ENCODE measurements at regions not wholly inside any gene's neighbourhood (a gene's known extent, or its start where the extent isn't known, plus 50 kb on each side); places are given as distances from the start of the nearest gene placed in this dataset.

DNA sequence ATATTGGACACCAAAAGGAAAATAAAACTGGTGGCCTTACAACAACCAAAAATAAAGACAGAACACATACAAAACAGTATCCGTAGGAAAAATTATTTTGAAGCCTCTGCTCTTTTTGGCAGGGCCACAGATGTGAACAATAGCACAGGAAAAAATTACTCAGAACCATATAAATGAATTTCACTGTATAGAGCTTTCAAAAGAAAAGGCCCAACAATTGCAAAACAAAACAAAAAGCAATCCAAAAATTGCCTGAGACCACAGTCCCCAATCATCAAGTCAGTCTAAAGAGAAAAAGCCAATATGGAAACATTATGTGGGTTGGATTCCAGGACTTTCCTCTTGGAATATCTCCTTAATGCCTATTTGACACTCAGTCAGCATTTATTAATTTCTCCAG, 243.8 kb downstream of the CEMIP2 start:
- dilution Hi-C loops (cut with MboI; ENCODE audit: extremely low pct_ligation_motif_present, low sequenced_read_pairs) (no loop called here), intact Hi-C loops (cut with micrococcal nuclease) (no loop called here)
- Histone ChIP-seq H3K36me3 (ENCODE audit: control insufficient read depth in 2 of 2, extremely low read depth in 1 of 2, insufficient read depth in 2 of 2, low read length in 2 of 2) (no peaks in the 10 kb centered on the region), H4K20me1 (replicated peaks; ENCODE audit: control insufficient read depth, extremely low read depth, insufficient read depth, low read length) (no peaks in the 10 kb centered on the region), H3K27ac (ENCODE audit: insufficient read depth, low read depth, low read length) (no peak overlapping the region), H2AFZ (ENCODE audit: low read depth, low read length) (no peak overlapping the region), H3K9ac (replicated peaks; ENCODE audit: extremely low read depth, insufficient read depth, low read length) (no peak overlapping the region), H3K27me3 (ENCODE audit: control insufficient read depth in 2 of 2, insufficient read depth in 2 of 2, low read length in 2 of 2) (no peaks in the 10 kb centered on the region), H3K4me3 (replicated peaks in 1 of 3; ENCODE audit: insufficient read depth in 1 of 3, low read depth in 1 of 3, low read length in 3 of 3) (no peak overlapping the region), H3K4me2 (ENCODE audit: insufficient read depth, low read length) (no peak overlapping the region), H3K4me1 (ENCODE audit: control insufficient read depth, extremely low read depth, insufficient read depth, low read length) (no peaks in the 10 kb centered on the region), H3K79me2 (ENCODE audit: control insufficient read depth, insufficient read depth, low read length) (no peaks in the 10 kb centered on the region), H3K9me3 (replicated peaks; ENCODE audit: control insufficient read depth, insufficient read depth, low read length) (no peaks in the 10 kb centered on the region), H3K9me1 (replicated peaks; ENCODE audit: control insufficient read depth, extremely low read depth, insufficient read depth, low read length) (no peaks in the 10 kb centered on the region)
- BruUV-seq (replicated peaks): no TSS peak
- ChIA-PET CTCF (no interaction called here), POLR2A (no interaction called here)
- no peak for DNase-seq (ENCODE audit: low read depth, low spot score)
- no peak for TF ChIP-seq EZH2 (IDR thresholded peaks at IDR 0.05; ENCODE audit: borderline replicate concordance, low read depth, low read length, severe bottlenecking)
- FAIRE-seq: no peak

DNA sequence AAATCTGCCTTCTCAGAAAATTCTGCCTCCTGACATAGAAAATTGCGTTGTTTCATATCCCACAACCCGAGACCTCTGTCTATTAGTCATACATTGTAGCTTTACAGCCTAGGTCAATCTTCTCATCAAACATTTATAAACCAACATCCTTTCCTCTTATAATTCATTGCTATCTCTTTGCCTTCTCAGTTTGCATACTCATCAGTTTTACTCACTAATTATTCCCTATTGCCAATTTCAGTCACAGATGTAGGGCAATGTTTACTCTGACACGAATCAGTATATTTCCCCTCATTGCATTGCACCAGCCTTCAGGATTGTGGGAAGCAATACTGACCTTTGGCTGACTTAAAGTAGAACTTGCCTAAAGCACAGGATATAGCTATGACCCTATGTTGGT, 247.2 kb downstream of the CEMIP2 start:
- TF ChIP-seq MYC (IDR thresholded peaks at IDR 0.05; ENCODE audit: low read depth, low read length): no peak
- TF ChIP-seq, protein P1, sequence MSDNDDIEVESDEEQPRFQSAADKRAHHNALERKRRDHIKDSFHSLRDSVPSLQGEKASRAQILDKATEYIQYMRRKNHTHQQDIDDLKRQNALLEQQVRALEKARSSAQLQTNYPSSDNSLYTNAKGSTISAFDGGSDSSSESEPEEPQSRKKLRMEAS (IDR thresholded peaks at IDR 0.05; ENCODE audit: insufficient read depth, insufficient read length): no peak
- DNase-seq (ENCODE audit: low read depth, low spot score) (no peak), FAIRE-seq (no peak)
- Histone ChIP-seq H3K36me3 (ENCODE audit: control insufficient read depth in 2 of 2, extremely low read depth in 1 of 2, insufficient read depth in 2 of 2, low read length in 2 of 2) (no peaks in the 10 kb centered on the region), H3K9me3 (replicated peaks; ENCODE audit: control insufficient read depth, insufficient read depth, low read length) (no peaks in the 10 kb centered on the region), H3K4me1 (ENCODE audit: control insufficient read depth, extremely low read depth, insufficient read depth, low read length) (no peaks in the 10 kb centered on the region), H4K20me1 (replicated peaks; ENCODE audit: control insufficient read depth, extremely low read depth, insufficient read depth, low read length) (no peaks in the 10 kb centered on the region), H3K4me2 (ENCODE audit: insufficient read depth, low read length) (no peak overlapping the region), H3K27ac (ENCODE audit: insufficient read depth, low read depth, low read length) (no peak overlapping the region), H3K79me2 (ENCODE audit: control insufficient read depth, insufficient read depth, low read length) (no peaks in the 10 kb centered on the region), H2AFZ (ENCODE audit: low read depth, low read length) (no peak overlapping the region), H3K27me3 (ENCODE audit: control insufficient read depth in 2 of 2, insufficient read depth in 2 of 2, low read length in 2 of 2) (no peaks in the 10 kb centered on the region), H3K4me3 (replicated peaks in 1 of 3; ENCODE audit: insufficient read depth in 1 of 3, low read depth in 1 of 3, low read length in 3 of 3) (no peak overlapping the region), H3K9me1 (replicated peaks; ENCODE audit: control insufficient read depth, extremely low read depth, insufficient read depth, low read length) (no peaks in the 10 kb centered on the region), H3K9ac (replicated peaks; ENCODE audit: extremely low read depth, insufficient read depth, low read length) (no peak overlapping the region)
- ChIA-PET POLR2A (no interaction called here), CTCF (no interaction called here)
- dilution Hi-C loops (cut with MboI; ENCODE audit: extremely low pct_ligation_motif_present, low sequenced_read_pairs): no loop called here
- BruUV-seq (replicated peaks): no TSS peak
- intact Hi-C loops (cut with micrococcal nuclease): no loop called here

All from endothelial cell of umbilical vein (primary cell).